HG03097 (cell line): ENCODE measurements at regions not wholly inside any gene's neighbourhood (a gene's known extent, or its start where the extent isn't known, plus 50 kb on each side); places are given as distances from the start of the nearest gene placed in this dataset.
"Not testable (repeated sequence)": the region's sequence is repeated elsewhere in the genome, so short reads cannot be mapped to it uniquely, and the experiment has no call there.

Experiments
- ATAC-seq: cut with Tn5 transposase; IDR thresholded peaks from one replicate; pipeline ENCODE4 v1.9.1; 2021; ENCODE audit not compliant: unreplicated experiment, low FRiP score

DNA sequence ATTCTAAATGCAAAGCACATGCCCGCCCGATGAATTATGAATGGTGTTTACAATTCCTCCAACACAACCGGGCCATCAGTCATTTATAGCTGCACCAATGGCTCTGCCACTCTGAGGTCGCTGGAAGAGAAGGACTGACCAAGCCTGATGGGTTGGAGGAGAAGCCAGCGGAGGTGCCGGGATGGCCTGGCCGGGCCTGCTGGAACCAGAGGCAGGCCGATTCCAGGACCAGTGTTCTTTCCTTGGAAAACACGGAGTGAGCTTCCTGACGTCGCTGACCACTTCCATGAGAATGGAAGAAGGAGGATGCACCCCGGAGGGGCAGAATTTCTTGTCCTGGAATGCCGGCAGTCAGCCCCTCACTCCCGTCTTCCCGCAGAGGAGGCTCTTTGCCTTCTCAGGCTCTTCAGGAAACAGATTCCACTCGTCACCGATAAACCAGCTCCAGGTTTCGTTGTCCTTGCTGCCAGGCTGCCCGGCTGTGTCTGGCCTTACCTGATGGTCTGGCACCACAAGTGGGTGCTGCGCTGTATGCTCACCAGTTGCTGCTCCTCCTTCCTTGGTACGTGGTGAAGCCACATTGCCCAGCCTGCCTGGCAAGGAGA is 358.5 kb upstream of the SFSWAP start:
- ATAC-seq, result no peak

DNA sequence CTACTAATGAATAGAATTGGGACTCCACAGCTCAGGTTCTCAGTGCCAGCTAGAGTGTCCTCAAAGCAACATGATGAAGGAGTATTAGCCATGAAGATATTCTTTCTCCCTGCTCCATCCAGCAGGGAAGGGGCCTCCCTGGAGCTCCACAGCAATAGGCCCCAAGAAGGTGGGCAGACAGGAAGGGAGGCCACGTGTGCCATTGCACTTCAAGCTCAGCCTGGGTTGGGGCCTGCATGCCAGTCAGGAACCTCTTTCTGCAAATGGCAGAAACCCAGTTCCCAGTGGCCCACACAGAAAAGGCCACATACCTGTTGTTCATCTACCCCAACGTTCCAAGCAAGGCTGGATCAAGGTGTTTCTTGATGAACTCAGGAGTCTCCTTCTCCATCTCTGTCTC is 357.5 kb upstream of the SFSWAP start:
- ATAC-seq, result no peak

DNA sequence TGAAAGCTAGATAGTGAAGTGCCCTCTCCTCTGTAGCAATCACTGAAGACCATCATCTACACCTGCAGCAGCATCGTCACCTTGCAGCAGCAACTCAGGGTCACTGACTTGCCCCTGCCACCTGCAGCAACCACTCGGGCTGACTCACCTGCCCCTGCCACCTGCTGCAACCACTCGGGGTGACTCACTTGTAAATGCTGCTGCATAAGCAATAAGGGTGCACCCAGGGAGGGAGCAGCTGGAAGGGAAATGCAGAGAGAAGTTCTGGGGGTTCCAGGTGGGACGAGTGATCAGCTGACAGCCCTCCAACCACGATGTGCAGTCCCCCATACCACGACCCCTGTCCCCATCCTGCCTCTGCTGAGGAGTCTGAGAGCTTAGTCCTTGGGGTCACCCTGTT is 357.1 kb upstream of the SFSWAP start:
- ATAC-seq, result no peak

DNA sequence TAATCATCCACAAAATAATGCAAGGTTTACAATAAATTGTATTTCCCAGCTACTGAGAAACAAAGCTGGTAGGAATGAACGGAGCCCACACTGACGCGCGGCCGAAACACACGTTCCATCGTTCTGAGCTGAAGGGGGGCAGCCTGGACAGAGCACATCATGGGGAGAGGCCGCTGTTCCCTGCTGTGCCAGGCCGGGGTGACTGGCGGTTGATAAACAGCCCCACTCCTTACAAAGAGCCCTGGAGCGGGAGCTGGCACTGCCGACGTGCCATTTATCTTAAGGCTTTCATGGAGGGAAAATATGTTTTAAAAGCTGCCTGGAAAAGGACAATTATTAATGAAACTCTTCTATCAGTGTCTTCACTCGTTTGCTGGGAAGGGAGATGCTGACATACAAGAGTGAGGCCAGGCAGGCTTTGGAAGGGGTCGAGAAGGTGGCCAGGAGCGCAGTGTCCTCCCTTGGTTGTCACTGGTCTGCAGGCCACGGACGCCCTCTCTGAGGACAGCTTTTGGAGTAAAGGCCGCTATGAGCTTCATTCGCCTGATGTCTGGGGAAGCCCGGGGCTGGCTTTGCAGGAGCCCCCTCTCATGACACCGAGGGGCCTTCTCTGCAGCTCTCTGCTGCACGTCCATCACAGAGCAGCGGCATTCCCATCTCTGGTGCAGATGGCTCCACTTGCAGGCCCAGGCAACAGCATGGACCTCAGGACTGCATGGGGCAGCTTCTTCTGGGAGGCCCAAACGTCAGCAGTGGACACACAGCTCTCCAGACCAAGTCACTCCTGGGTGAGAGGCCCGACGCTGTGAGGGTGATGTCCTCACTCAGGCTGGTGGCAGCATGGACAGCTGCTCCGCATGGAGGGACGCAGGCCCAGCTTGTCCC is 355.3 kb upstream of the SFSWAP start:
- no peak for ATAC-seq

DNA sequence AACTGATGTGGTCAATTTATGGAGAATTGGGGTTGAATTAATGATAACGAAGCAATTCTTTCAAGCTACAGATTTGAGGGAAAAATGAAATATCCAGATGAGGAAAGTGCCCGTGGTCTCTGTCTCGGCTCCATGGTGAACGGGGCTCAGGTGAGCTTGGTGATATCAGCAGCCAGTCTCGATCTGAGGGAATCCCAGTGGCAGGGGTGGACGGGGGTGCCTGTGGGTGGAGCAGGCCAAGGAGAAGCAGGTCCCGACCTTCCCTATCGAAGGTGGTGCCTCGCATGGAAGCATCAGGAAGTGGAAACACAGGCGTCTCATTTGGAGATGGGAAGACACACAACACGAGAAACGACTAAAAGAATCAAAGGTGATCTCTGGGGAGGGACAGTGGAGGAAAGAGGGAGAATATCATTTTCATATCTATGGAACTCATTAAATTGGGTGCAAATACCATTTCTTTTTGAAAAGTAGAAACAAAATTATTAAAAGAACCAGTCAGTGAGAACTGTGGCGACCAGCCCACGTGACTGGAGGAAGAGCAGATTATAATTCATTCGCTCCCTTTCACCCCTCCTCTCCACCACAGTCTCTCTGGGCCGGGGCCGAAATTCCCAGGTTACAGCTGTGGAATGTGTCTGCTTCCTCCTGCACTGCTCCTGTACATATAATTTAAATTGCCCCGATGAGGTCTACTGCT is 354.3 kb upstream of the SFSWAP start:
- ATAC-seq, result no peak

DNA sequence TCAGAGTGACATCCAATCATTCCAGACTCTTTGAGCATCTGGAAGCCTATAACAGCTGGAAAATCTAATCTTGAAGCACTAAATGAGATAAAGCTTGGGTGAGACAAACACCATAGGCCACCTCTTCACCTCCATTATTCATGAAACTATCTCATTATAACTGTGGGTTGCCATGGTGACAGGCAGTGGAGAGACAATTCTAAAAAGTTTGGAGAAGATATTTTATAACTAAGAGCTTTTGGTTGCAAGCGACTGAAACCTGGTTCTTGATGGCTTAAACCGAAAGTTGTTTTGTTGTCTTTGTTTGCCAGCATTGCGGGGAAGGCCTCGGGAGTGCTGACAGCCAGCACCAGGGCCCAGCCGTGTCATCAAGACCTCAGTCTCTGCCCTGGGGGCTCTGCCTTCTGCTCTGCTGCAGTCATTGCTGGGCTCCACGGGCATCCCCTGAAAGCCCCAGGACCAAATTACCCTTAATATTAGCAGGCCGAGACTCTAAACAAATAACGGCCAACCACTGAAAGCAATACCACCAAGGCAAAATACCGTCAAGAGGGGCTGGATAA is 353.6 kb upstream of the SFSWAP start:
- ATAC-seq, result no peak

DNA sequence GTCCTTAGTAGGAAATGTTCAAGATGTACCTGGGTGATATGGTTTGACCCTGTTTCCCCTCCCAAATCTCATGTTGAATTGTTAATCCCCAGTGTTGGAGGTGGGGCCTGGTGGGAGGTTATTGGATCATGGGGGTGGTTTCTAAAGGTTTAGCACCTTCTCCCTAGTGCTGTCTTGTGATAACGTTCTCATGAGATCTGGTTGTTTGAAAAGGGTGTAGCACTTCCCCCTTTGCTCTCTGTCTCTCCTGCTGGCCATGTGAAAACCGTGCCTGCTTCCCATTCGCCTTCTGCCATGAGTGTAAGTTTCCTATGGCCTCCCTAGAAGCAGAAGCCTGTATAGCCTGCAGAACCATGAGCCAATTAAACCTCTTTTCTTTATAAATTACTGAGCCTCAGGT is 353.0 kb upstream of the SFSWAP start:
- ATAC-seq, result no peak

DNA sequence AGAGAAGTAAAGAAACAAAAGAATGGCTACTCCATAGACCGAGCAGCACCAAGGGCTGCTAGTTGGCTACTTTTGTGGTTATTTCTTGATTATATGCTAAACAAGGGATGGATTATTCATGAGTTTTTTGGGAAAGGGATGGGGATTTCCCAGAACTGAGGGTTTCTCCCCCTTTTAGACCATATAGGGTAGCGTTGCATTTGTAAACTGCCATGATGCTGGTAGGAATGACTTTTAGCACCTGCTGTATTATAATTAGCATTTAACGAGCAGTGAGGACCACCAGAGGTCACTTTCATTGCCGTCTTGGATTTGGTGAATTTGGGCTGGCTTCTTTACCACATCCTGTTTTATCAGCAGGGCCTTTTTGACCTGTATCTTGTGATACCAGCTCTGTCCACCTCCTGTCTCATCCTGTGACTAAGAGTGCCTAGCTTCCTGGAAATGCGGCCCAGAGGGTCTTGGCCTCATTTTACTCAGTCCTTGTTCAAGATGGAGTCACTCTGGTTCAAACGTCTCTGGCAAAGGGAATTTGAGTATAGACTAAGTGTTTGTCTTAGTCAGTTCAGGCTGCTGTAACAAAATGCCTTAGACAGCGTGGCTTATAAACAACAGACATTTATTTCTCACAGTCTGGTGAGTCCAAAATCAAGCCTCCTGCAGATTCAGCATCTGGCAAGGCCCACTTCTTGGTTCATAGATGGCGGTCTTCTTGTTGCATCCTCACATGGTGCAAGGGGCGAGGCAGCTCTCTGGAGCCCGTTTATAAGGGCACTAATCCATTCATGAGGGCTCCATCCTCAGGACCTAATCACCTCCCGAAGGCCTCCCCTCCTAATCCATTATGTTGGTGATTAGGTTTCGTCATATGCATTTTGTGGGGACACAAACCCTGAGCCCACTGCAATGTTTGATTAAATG is 348.3 kb upstream of the SFSWAP start:
- ATAC-seq, result no peak

DNA sequence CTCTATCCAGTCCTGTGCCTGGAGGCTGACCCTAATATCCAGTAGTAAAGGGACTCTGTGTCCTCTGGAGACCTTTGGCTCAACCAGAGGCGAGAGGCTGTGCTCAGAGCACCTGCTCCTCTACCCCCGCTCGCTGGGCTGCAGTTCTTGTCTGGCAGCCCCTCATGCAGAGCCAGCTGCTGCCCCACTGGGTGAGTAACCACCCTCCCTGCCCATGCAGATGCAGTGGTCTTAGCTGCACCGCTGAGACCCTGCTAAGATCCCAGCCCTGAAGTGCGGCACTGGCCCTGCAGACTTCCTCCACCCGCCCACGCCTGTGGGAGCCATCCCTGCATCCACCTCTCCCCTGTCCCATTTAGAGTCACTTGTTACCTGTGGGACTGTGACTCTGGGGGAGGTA is 347.5 kb upstream of the SFSWAP start:
- no peak for ATAC-seq

DNA sequence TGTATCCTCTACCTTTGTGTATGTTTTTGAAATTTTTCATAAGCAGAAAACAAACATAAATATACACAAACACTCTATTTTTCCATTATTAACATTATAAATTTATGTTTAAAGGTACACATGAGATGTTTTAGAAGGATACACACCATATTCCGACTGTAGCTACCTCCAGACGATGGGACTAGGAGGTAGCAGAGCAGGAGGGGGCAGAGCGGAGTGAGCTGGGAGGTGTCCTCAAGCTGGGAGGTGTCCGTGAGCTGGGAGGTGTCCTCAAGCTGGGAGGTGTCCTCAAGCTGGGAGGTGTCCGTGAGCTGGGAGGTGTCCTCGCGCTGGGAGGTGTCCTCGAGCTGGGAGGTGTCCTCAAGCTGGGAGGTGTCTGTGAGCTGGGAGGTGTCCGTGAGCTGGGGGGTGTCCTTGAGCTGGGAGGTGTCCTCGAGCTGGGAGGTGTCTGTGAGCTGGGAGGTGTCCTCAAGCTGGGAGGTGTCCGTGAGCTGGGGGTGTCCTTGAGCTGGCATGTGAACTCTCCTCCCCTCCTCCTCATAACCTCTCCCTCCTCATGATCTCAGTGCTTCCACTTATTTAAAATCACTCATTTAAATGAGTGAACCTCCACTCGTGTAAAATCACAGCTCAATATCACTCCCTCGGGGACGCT is 346.9 kb upstream of the SFSWAP start:
- no peak for ATAC-seq

DNA sequence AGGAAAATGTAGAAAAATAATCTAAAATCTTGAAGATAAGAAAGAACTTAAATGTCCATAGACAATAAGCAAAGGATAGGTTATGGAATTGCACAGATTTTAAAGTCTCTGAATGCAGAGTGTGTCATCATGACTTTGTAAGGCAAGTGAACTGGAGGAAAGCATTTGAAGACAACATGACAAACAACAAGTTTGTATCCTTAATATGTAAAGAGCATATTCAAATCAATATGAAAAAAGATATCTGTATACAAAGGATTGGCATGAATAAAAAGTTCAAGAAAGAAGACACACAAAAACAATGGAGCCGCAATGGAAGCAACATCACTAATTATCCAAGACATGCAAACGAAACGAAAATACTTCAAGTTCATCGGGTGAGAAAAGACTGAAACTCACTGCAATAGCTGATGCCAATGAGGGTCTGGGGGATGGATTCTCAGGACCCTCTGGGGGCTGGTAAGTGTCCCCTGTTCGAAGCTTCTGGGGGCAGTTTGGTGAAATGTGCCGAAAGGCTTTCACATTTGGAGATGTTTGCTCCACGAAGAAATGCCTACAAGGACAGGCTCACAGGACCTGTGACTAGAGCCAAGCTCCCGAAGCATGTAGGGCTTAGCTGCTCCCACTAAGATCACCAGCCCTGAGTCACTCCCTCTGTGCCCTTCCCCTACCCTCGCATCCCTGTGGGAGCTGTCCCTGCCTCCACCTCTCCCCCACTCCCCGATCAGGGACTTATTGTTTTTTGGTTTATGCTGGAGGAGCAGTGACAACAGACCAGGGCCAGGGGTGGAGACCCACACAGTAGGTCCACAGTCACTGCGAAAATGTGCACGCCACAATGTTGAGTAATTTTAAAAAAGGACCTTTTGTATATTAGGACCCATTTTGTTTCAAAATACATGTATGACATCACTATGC is 345.7 kb upstream of the SFSWAP start:
- ATAC-seq, result no peak

DNA sequence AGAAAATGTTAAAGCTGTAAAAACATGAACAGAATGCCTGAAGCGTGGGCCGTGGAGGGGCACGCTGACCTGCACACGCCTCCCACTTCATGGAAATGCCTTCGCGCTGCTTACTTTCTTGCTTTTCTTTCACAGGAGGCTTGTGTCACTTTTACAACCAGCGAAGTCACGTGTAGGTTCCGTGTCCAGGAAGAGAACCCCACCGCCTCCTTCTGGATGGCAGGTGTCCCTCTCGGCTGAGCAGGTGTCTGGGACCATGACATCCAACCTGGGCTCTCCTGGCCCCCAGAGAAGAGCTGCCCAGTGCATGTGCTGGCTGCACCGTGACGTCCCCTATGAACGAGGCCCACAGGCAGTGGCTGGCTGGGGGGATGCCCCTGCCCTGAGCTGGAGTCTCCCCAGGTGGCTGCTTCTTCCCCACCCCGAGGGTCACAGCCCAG is 345.0 kb upstream of the SFSWAP start:
- ATAC-seq, result no peak

DNA sequence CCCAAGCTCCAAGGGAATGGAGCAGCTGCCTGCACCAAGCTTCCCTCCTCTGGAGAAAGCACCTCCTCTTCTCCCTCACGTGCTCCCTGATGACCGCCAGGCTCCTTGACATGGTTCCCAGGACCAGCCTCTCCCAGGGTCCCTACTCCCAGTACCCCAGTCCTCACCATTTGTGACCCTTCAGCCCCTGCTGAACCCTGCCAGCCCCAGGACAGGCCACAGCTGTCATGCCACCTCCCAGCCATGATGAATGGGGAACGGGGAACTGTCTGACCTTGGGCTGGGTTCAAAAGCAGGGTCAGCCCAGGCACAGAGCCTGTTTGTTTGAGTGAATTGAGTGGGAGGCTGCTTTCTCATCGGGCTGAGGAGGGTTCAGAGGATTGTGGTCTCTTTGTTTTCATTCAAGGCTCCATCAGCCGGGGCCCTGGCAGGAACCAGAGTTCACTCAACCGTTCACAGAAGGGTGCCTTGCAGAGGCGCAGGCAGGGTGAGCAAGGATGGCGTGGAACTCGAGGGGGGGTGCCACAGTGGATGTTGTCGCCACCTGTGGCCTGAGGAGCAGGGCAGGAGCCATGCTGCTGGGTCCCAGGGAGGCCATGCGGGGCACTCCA is 344.5 kb upstream of the SFSWAP start:
- ATAC-seq, result no peak

DNA sequence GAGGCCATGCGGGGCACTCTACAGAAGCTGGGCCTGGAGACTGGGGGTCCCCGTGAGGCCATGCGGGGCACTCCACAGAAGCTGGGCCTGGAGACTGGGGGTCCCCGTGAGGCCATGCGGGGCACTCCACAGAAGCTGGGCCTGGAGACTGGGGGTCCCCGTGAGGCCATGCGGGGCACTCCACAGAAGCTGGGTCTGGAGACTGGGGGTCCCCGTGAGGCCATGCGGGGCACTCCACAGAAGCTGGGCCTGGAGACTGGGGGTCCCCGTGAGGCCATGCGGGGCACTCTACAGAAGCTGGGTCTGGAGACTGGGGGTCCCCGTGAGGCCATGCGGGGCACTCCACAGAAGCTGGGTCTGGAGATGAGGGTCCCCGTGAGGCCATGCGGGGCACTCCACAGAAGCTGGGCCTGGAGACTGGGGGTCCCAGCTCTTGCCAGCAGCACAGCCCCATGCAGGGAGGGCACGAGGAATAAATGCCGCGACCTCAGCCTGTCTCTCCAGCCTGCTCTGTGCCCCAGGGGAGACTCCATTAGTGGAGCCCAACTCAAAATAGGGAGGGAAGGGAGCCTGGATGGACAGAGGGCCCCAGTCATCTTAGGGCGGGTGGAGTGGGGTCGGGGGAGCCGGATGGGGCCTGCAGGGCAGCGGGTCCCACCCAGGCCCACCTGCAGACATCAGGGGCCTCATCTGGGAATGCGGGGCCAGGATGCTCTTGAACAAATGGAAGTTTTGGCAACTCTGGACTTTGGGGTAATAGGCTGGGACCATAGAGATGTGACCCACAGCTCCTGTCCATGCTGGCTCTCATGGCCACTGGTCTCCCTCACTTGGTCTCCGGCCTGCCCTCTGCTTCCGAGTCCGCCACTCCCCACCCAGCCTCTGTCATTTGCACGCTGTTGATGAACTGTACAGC is 343.6 kb upstream of the SFSWAP start:
- ATAC-seq, result not testable (repeated sequence)

DNA sequence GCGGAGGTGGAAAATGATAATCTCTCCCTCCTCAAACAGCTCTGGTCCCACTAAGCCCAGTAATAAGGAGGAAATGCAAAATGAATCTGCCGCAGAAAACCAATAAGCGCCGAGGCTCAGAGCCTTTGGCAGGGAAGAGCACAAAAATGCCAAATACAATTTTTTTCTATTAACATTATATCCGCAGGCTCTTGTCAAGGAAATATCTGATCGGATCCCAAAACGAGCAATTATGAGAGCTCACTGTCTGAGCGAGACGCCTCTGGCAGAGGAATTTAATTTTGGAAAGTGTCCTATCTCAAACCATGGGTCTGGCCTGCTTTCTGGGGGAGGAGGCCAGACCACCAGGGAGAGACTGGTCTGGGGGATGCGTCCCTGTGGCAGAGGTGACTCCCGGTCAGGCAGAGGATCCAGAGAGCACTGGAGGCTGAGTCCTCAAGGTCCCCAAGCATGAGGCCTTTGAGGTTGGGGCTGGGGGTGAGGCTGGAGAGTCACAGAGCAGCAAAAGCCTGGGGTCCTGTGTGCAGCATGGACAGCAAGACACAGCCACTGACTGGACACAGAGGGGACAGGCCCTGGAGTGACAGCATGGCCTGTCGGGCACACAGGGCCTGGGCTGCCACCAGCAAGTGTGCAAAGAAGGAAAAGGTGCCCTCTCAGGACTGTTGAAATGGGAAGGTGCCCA is 342.8 kb upstream of the SFSWAP start:
- ATAC-seq, result no peak

DNA sequence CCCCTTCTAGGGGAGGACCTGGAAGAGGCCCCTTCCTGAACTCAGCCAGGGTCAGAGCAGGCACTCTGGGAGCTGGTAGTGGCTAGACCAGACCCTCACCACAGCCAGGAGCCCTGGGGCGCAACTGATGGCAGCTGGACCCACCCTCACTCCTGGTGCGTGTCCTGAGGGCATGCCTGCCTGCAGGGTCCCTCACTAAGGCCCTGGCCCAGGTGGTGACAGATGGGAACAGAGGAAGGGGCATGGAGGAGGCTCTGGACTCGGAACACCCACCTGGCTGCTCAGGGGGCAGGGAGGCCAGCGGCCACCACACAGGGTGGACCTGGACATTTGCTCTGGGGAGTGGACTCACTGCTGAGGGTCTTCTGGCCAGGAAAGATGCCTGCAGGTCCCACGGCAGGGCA is 342.2 kb upstream of the SFSWAP start:
- no peak for ATAC-seq
